ENCODE measurements at regions not wholly inside any gene's neighbourhood (a gene's known extent, or its start where the extent isn't known, plus 50 kb on each side); places are given as distances from the start of the nearest gene placed in this dataset.

DNA sequence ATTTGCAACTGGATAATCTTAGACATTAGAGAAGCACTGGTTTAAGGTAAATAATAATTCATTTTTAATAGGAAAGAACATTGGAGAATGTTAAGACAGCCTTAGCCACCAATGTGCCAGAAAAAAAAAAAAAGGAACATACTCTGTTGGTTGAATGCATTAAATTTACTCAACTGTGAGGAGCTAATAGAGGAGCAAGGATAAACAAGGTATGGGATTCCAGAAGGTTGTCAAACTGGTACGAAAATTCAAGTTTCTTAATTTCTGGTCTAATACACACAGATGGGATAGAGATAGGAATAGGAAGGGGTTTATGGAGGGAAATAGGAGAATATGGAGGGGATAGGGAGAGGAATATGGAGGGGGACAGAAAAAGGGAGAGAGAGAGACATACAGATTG is 1096.6 kb downstream of the ARAP2 start:
- TF ChIP-seq, protein P1, sequence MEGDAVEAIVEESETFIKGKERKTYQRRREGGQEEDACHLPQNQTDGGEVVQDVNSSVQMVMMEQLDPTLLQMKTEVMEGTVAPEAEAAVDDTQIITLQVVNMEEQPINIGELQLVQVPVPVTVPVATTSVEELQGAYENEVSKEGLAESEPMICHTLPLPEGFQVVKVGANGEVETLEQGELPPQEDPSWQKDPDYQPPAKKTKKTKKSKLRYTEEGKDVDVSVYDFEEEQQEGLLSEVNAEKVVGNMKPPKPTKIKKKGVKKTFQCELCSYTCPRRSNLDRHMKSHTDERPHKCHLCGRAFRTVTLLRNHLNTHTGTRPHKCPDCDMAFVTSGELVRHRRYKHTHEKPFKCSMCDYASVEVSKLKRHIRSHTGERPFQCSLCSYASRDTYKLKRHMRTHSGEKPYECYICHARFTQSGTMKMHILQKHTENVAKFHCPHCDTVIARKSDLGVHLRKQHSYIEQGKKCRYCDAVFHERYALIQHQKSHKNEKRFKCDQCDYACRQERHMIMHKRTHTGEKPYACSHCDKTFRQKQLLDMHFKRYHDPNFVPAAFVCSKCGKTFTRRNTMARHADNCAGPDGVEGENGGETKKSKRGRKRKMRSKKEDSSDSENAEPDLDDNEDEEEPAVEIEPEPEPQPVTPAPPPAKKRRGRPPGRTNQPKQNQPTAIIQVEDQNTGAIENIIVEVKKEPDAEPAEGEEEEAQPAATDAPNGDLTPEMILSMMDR (IDR thresholded peaks at IDR 0.05): no peak
- TF ChIP-seq POLR2A (IDR thresholded peaks at IDR 0.05; ENCODE audit: low read depth): no peak
